WTC11 (cell line): ENCODE measurements at regions not wholly inside any gene's neighbourhood (a gene's known extent, or its start where the extent isn't known, plus 50 kb on each side); places are given as distances from the start of the nearest gene placed in this dataset.

Experiments
- ATAC-seq: fragments of 200-7000 bp; cut with Tn5 transposase; 2 replicates; pipeline ENCODE4 v1.10.0; 2021; ENCODE audit warnings: mild to moderate bottlenecking, moderate library complexity
- CTCF ChIA-PET: fragments of 300-600 bp; sonication (Branson Sonifier 250); formaldehyde crosslinking; loops from one replicate; lab custom pipeline; 2021; ENCODE audit warnings: antibody characterized with exemption; lab: Charles Lee
- POLR2A ChIA-PET: fragments of 350-600 bp; sonication (Branson Sonifier 250); formaldehyde crosslinking; loops from one replicate; lab custom pipeline; 2021; ENCODE audit warnings: antibody characterized with exemption; lab: Charles Lee
- DNase-seq: peaks from one replicate; pipeline ENCODE4 v3.0.0; 2021; ENCODE audit warnings: low spot score
- H3K27ac Mint-ChIP-seq: 2 replicates; pipeline ENCODE4 v1.8.0; 2021; ENCODE audit warnings: mixed read lengths
- H3K27me3 Mint-ChIP-seq: 2 replicates; pipeline ENCODE4 v1.8.0; 2021; ENCODE audit warnings: low read depth, mild to moderate bottlenecking, moderate library complexity, mixed read lengths
- H3K36me3 Mint-ChIP-seq: 2 replicates; pipeline ENCODE4 v1.8.0; 2021; ENCODE audit warnings: mixed read lengths
- H3K4me1 Mint-ChIP-seq: 2 replicates; pipeline ENCODE4 v1.8.0; 2022; ENCODE audit warnings: mixed read lengths
- H3K4me3 Mint-ChIP-seq: 2 replicates; pipeline ENCODE4 v1.8.0; 2021; ENCODE audit warnings: mild to moderate bottlenecking, moderate library complexity, mixed read lengths
- H3K9me3 Mint-ChIP-seq: 2 replicates; pipeline ENCODE4 v1.8.0; 2021; ENCODE audit warnings: mixed read lengths
- ATF3 ChIP-seq: sonication (generic); formaldehyde crosslinking; conservative IDR thresholded peaks from 2 replicates; pipeline ENCODE4 v1.8.1; 2022; ENCODE audit warnings: mild to moderate bottlenecking, missing genetic modification reagents
- ATF6 ChIP-seq: sonication (generic); formaldehyde crosslinking; IDR thresholded peaks from 2 replicates; pipeline ENCODE4 v1.8.1; 2023; ENCODE audit warnings: mild to moderate bottlenecking, missing genetic modification reagents
- CREB1 ChIP-seq: sonication (generic); formaldehyde crosslinking; IDR thresholded peaks from 2 replicates; pipeline ENCODE4 v1.8.0; 2023; ENCODE audit warnings: mild to moderate bottlenecking, missing genetic modification reagents
- E2F5 ChIP-seq: sonication (generic); formaldehyde crosslinking; IDR thresholded peaks from 2 replicates; pipeline ENCODE4 v1.8.1; 2022; ENCODE audit warnings: mild to moderate bottlenecking, moderate library complexity, missing genetic modification reagents
- ELF4 ChIP-seq: sonication (generic); formaldehyde crosslinking; IDR thresholded peaks from 2 replicates; pipeline ENCODE4 v1.8.1; 2022; ENCODE audit warnings: low read depth, mild to moderate bottlenecking, moderate library complexity, missing genetic modification reagents
- ERG ChIP-seq: fragments of 250-450 bp; sonication (Bioruptor Pico); IDR thresholded peaks from 2 replicates; pipeline ENCODE4 v1.8.0; 2021; ENCODE audit warnings: mild to moderate bottlenecking
- HMGA2 ChIP-seq: fragments of 250-450 bp; sonication (Bioruptor Pico); IDR thresholded peaks from 2 replicates; pipeline ENCODE4 v1.4.0; 2021; ENCODE audit warnings: mild to moderate bottlenecking, moderate library complexity
- IRF1 ChIP-seq: sonication (generic); formaldehyde crosslinking; IDR thresholded peaks from 2 replicates; pipeline ENCODE4 v1.8.0; 2023; ENCODE audit warnings: missing genetic modification reagents
- MXD4 ChIP-seq: fragments of 250-450 bp; sonication (Bioruptor Pico); IDR thresholded peaks from 2 replicates; pipeline ENCODE4 v1.8.0; 2021; ENCODE audit warnings: mild to moderate bottlenecking, moderate library complexity, borderline replicate concordance
- MYBL2 ChIP-seq: sonication (generic); formaldehyde crosslinking; IDR thresholded peaks from 2 replicates; pipeline ENCODE4 v1.8.1; 2023; ENCODE audit warnings: mild to moderate bottlenecking, moderate library complexity, missing genetic modification reagents
- NR2C2 ChIP-seq: sonication (generic); formaldehyde crosslinking; IDR thresholded peaks from 2 replicates; pipeline ENCODE4 v1.8.0; 2022; ENCODE audit warnings: mild to moderate bottlenecking, missing genetic modification reagents
- OVOL2 ChIP-seq: fragments of 250-450 bp; sonication (Bioruptor Pico); IDR thresholded peaks from 2 replicates; pipeline ENCODE4 v1.9.0; 2021; ENCODE audit warnings: mild to moderate bottlenecking, borderline replicate concordance
- PRDM15 ChIP-seq: sonication (generic); formaldehyde crosslinking; IDR thresholded peaks from 2 replicates; pipeline ENCODE4 v1.8.0; 2022; ENCODE audit warnings: missing genetic modification reagents
- PRRX2 ChIP-seq: fragments of 250-450 bp; sonication (Bioruptor Pico); IDR thresholded peaks from 2 replicates; pipeline ENCODE4 v1.8.0; 2021; ENCODE audit warnings: mild to moderate bottlenecking
- SMAD3 ChIP-seq: sonication (generic); formaldehyde crosslinking; IDR thresholded peaks from 2 replicates; pipeline ENCODE4 v1.8.0; 2022; ENCODE audit warnings: missing genetic modification reagents, mild to moderate bottlenecking, borderline replicate concordance
- SOX15 ChIP-seq: fragments of 250-450 bp; sonication (Bioruptor Pico); IDR thresholded peaks from 2 replicates; pipeline ENCODE4 v1.9.0; 2021; ENCODE audit warnings: mild to moderate bottlenecking
- TEAD4 ChIP-seq: sonication (generic); formaldehyde crosslinking; IDR thresholded peaks from 2 replicates; pipeline ENCODE4 v1.8.0; 2022; ENCODE audit warnings: mild to moderate bottlenecking, missing genetic modification reagents
- TP53 ChIP-seq: sonication (generic); formaldehyde crosslinking; IDR thresholded peaks from 2 replicates; pipeline ENCODE4 v1.8.1; 2023; ENCODE audit warnings: mild to moderate bottlenecking, missing genetic modification reagents
- ZNF396 ChIP-seq: fragments of 250-450 bp; sonication (Bioruptor Pico); IDR thresholded peaks from 2 replicates; pipeline ENCODE4 v1.8.0; 2021; ENCODE audit warnings: mild to moderate bottlenecking, moderate library complexity, borderline replicate concordance
- ZNF512 ChIP-seq: sonication (generic); formaldehyde crosslinking; IDR thresholded peaks from 2 replicates; pipeline ENCODE4 v1.8.1; 2022; ENCODE audit warnings: missing genetic modification reagents, borderline replicate concordance

GRCh38 chr7:155972247-155972646 is 160.0 kb upstream of the SHH start:
- Mint-ChIP-seq H3K27me3 (peaks cover 5% of the 10 kb centered on the region), H3K4me1 (no peaks in the 10 kb centered on the region), H3K9me3 (peaks cover 63% of the 10 kb centered on the region)
- TF ChIP-seq IRF1 (CRISPR knock-in tag), result no peak
- TF ChIP-seq ATF6 (CRISPR knock-in tag), result no peak
- TF ChIP-seq MXD4, result no peak
- no peak for TF ChIP-seq ATF3 (CRISPR knock-in tag)
- no peak for TF ChIP-seq E2F5
- no peak for TF ChIP-seq SMAD3 (CRISPR knock-in tag)
- no peak for TF ChIP-seq OVOL2 (CRISPR knock-in tag)
- no peak for TF ChIP-seq ZNF512 (CRISPR knock-in tag)
- TF ChIP-seq ELF4 (CRISPR knock-in tag), result no peak
- TF ChIP-seq PRRX2 (CRISPR knock-in tag), result no peak
- no peak for TF ChIP-seq CREB1 (CRISPR knock-in tag)
- TF ChIP-seq ZNF396, result no peak
- TF ChIP-seq ERG (CRISPR knock-in tag), result no peak
- no peak for TF ChIP-seq MYBL2 (CRISPR knock-in tag)
- no peak for TF ChIP-seq SOX15 (CRISPR knock-in tag)
- TF ChIP-seq NR2C2 (CRISPR knock-in tag), result no peak
- TF ChIP-seq HMGA2 (CRISPR knock-in tag), result no peak
- TF ChIP-seq TP53, result no peak
- TF ChIP-seq TEAD4 (CRISPR knock-in tag), result no peak
- no peak for TF ChIP-seq PRDM15 (CRISPR knock-in tag)
- TF ChIP-seq, all 79 proteins: peak for 0
- no peak for DNase-seq
- ChIA-PET CTCF (no interaction called here), POLR2A (no interaction called here)
- Mint-ChIP-seq H3K36me3 (peaks cover 39% of the 10 kb centered on the region), H3K4me3 (no peak overlapping the region), H3K27ac (no peak overlapping the region)
- no peak for ATAC-seq
